GM19395 (cell line): ENCODE measurements at regions not wholly inside any gene's neighbourhood (a gene's known extent, or its start where the extent isn't known, plus 50 kb on each side); places are given as distances from the start of the nearest gene placed in this dataset.
"Not testable (repeated sequence)": the region's sequence is repeated elsewhere in the genome, so short reads cannot be mapped to it uniquely, and the experiment has no call there.

Source experiments
- ATAC-seq: cut with Tn5 transposase; IDR thresholded peaks from one replicate; pipeline ENCODE4 v1.9.1; 2021; ENCODE audit warnings: mild to moderate bottlenecking, moderate library complexity; ENCODE audit not compliant: unreplicated experiment

GRCh38 chr2:48043131-48043700 is 136.9 kb upstream of the FBXO11 start:
- ATAC-seq, result no peak

GRCh38 chr2:48043746-48044145 is 137.4 kb upstream of the FBXO11 start:
- ATAC-seq, result no peak

GRCh38 chr2:48045613-48046012 is 139.3 kb upstream of the FBXO11 start:
- ATAC-seq, result no peak

GRCh38 chr2:48048476-48049171 is 142.3 kb upstream of the FBXO11 start:
- ATAC-seq, result no peak

- ATAC-seq, result no peak
These were observed 143.1 kb upstream of the FBXO11 start for GRCh38 chr2:48049371-48049770.

GRCh38 chr2:48050711-48051110 is 144.4 kb upstream of the FBXO11 start:
- ATAC-seq, result no peak

- ATAC-seq, result no peak
These were observed 153.7 kb upstream of the FBXO11 start for GRCh38 chr2:48059975-48060374.

- not testable (repeated sequence) for ATAC-seq
These were observed 155.4 kb upstream of the FBXO11 start for GRCh38 chr2:48061656-48062055.

- ATAC-seq, result no peak
These were observed 158.8 kb upstream of the FBXO11 start for GRCh38 chr2:48065096-48065495.

- ATAC-seq, result no peak
These were observed 159.7 kb upstream of the FBXO11 start for GRCh38 chr2:48066000-48066399.

- no peak for ATAC-seq
These were observed 163.5 kb upstream of the FBXO11 start for GRCh38 chr2:48069769-48070168.

GRCh38 chr2:48070415-48070814 is 164.1 kb upstream of the FBXO11 start:
- ATAC-seq, result no peak

GRCh38 chr2:48072583-48072982 is 166.3 kb upstream of the FBXO11 start:
- no peak for ATAC-seq

GRCh38 chr2:48075631-48076030 is 169.3 kb upstream of the FBXO11 start:
- no peak for ATAC-seq

GRCh38 chr2:48080534-48081316 is 174.4 kb upstream of the FBXO11 start:
- no peak for ATAC-seq

GRCh38 chr2:48081317-48081628 is 175.0 kb upstream of the FBXO11 start:
- ATAC-seq, result no peak

- ATAC-seq, result no peak
These were observed 179.6 kb upstream of the FBXO11 start for GRCh38 chr2:48085888-48086287.

GRCh38 chr2:48088994-48089393 is 182.7 kb upstream of the FBXO11 start:
- ATAC-seq, result no peak

- ATAC-seq, result no peak
These were observed 183.3 kb upstream of the FBXO11 start for GRCh38 chr2:48089644-48090043.

GRCh38 chr2:48092846-48093803 is 186.8 kb upstream of the FBXO11 start:
- no peak for ATAC-seq

- ATAC-seq, result not testable (repeated sequence)
These were observed 190.5 kb upstream of the FBXO11 start for GRCh38 chr2:48096765-48097164.
